ENCODE measurements at regions not wholly inside any gene's neighbourhood (a gene's known extent, or its start where the extent isn't known, plus 50 kb on each side); places are given as distances from the start of the nearest gene placed in this dataset.

DNA sequence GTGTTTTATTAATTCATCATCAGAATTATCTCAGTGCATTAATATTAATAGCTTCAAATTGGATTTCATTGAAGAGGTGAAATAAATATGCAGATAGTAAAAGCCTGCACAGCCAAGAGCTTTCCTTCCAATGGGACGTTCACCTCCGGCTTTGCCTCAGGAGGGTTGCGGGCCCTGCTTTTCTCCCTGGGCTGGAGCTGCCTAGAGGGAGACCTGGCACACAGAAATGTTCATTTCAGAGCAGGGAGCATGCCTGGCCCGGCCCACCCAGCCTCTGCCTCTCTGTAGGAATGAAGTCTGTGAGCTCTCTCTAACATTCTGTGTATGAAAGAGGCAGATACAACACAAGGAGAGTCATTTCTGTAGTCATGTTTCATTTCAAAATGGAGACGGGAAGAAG, 100.4 kb upstream of the IRX2 start:
- TF ChIP-seq, protein P1, sequence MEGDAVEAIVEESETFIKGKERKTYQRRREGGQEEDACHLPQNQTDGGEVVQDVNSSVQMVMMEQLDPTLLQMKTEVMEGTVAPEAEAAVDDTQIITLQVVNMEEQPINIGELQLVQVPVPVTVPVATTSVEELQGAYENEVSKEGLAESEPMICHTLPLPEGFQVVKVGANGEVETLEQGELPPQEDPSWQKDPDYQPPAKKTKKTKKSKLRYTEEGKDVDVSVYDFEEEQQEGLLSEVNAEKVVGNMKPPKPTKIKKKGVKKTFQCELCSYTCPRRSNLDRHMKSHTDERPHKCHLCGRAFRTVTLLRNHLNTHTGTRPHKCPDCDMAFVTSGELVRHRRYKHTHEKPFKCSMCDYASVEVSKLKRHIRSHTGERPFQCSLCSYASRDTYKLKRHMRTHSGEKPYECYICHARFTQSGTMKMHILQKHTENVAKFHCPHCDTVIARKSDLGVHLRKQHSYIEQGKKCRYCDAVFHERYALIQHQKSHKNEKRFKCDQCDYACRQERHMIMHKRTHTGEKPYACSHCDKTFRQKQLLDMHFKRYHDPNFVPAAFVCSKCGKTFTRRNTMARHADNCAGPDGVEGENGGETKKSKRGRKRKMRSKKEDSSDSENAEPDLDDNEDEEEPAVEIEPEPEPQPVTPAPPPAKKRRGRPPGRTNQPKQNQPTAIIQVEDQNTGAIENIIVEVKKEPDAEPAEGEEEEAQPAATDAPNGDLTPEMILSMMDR (IDR thresholded peaks at IDR 0.05), result no peak
- TF ChIP-seq ZFX (IDR thresholded peaks at IDR 0.05; ENCODE audit: borderline replicate concordance), result no peak
